Breast epithelium (tissue), 3 donors: ENCODE measurements at regions not wholly inside any gene's neighbourhood (a gene's known extent, or its start where the extent isn't known, plus 50 kb on each side); places are given as distances from the start of the nearest gene placed in this dataset.

Experiments used
- POLR2A ChIP-seq: fragments of 450-650 bp; IDR thresholded peaks from one replicate; pipeline ENCODE4 v1.6.1; 2016; ENCODE audit warnings: antibody characterized with exemption, mild to moderate bottlenecking, moderate library complexity
- POLR2AphosphoS5 ChIP-seq, 3 donors: sonication (generic); formaldehyde crosslinking; IDR thresholded peaks; one replicate each; pipeline ENCODE4 v1.6.1; 2017; ENCODE audit warnings: antibody characterized with exemption in 3 of 3
- TF ChIP-seq, protein P1 (sequence below), 3 donors: fragments of 450-650 bp; IDR thresholded peaks; one replicate each; pipeline ENCODE4 v1.5.1; 2016 to 2017; ENCODE audit warnings: antibody characterized with exemption in 3 of 3, mild to moderate bottlenecking in 3 of 3, moderate library complexity in 3 of 3

DNA sequence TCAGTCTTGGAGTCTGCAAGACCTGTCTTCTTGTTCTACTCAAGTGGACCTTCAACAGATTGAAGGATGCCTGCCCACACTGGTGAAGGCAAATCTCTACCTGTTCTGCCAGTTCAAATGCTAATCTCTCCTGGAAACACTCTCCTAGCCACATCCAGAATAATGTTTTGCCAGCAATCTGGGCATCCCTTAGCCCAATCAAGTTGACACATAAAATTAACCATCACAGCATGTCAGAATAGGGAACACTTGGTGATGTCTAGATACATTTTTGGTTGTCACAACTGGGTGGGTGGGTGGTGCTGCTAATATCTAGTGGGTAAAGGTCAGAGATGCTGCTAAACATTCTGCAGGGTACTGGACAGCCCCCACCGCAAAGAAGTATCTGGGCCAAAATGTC, 744.9 kb upstream of the SOX9 start:
- TF ChIP-seq, protein P1, sequence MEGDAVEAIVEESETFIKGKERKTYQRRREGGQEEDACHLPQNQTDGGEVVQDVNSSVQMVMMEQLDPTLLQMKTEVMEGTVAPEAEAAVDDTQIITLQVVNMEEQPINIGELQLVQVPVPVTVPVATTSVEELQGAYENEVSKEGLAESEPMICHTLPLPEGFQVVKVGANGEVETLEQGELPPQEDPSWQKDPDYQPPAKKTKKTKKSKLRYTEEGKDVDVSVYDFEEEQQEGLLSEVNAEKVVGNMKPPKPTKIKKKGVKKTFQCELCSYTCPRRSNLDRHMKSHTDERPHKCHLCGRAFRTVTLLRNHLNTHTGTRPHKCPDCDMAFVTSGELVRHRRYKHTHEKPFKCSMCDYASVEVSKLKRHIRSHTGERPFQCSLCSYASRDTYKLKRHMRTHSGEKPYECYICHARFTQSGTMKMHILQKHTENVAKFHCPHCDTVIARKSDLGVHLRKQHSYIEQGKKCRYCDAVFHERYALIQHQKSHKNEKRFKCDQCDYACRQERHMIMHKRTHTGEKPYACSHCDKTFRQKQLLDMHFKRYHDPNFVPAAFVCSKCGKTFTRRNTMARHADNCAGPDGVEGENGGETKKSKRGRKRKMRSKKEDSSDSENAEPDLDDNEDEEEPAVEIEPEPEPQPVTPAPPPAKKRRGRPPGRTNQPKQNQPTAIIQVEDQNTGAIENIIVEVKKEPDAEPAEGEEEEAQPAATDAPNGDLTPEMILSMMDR (IDR thresholded peaks at IDR 0.05): no peak
- no peak for TF ChIP-seq POLR2A
- TF ChIP-seq POLR2AphosphoS5 (IDR thresholded peaks at IDR 0.05): no peak
